ENCODE measurements at regions not wholly inside any gene's neighbourhood (a gene's known extent, or its start where the extent isn't known, plus 50 kb on each side); places are given as distances from the start of the nearest gene placed in this dataset.

GRCh38 chr16:50996166-50996829 lies 154.8 kb downstream of the SALL1 start:
- no peak for DNase-seq (ENCODE audit: low read depth in 2 of 3, low spot score in 2 of 3)

DNA sequence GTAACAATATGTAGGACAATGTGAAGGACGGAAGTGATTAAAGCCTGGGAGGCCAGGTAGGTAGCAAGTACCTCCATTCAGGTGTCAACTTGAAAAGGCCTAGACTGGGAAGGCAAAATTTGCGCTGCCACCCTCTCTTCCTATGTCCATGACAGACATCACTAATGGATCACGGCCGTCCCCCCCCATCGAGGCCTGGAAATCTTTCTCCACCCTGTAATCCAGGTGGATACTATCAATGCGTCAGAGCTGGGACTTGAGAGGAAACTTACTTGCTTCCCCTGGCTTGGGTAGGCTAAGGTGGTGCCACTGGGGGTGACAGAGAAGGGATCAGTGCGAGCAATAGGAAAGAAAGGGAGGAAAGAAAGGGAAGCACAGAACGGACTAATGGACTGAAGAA lies 156.1 kb downstream of the SALL1 start:
- no peak for DNase-seq (ENCODE audit: low read depth in 2 of 3, low spot score in 2 of 3)

- no peak for DNase-seq (ENCODE audit: low read depth in 2 of 3, low spot score in 2 of 3)
Measured at GRCh38 chr16:50992350-50993032, 158.6 kb downstream of the SALL1 start.

DNA sequence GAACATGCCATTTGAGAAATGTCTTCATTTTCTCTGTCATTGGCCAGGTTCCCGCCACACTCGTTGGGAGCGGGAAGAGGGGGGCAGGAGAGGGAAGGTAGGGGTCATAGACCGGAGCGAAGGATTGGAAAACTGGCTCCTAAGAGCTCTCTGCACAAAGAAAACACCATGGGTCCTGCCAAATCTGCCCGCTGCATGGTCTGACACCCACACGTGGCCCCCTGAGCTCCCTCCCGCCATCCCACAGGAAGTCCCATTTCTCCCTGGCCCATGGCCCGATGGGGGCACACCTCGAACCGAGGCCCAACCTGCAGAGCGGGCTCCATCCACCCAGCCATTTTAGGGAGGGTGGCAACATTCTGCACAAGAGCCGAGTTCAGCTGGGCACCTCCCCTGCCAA lies 159.6 kb downstream of the SALL1 start:
- DNase-seq (ENCODE audit: low read depth in 2 of 3, low spot score in 2 of 3) = no peak

DNA sequence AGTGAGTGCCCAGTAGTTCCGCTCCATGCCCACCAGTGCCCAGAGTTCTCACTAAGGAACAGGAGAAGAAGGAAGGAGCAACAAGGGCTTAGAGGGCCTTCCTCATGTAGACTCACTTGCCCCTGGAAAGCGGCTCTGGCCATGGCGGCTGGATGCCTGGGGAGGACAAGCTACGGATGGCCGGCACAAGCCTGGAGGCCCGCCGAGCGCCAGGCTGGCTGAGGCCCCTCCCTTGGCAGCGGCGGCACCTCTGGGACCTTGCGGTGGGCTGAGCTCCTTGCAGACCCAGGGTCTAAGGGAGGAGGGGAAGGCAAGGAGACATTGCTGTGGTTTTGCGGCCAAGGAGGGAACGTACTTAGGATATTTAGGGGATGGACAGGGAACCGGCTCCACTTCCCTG lies 160.1 kb downstream of the SALL1 start:
- no peak for DNase-seq (ENCODE audit: low read depth in 2 of 3, low spot score in 2 of 3)

- no peak for DNase-seq (ENCODE audit: low read depth in 2 of 3, low spot score in 2 of 3)
Measured at GRCh38 chr16:50989047-50989446, 162.0 kb downstream of the SALL1 start.

DNA sequence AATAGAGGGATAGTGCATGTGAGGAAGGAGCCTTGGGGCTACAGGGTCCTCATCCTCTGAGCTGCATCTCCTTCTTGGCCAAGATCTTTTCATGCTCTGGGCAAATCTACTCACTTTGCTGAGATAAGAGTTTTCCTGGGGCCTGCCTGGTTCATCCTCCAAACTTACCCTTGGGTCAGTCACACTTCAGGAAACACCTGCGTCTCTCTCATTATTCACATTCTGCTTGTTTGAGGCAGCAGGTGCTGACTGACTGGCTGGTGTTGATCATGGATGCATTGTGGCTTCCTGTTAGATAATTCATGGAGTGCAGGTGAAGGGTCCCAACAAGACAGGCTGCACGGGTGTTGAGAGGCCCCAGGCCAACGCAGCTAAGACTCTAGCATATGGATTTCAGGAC lies 162.6 kb downstream of the SALL1 start:
- DNase-seq (ENCODE audit: low read depth in 2 of 3, low spot score in 2 of 3) = no peak

- DNase-seq (ENCODE audit: low read depth in 2 of 3, low spot score in 2 of 3) = no peak
Measured at GRCh38 chr16:50986453-50986852, 164.6 kb downstream of the SALL1 start.

- no peak for DNase-seq (ENCODE audit: low read depth in 2 of 3, low spot score in 2 of 3)
Measured at GRCh38 chr16:50985733-50986132, 165.3 kb downstream of the SALL1 start.

DNA sequence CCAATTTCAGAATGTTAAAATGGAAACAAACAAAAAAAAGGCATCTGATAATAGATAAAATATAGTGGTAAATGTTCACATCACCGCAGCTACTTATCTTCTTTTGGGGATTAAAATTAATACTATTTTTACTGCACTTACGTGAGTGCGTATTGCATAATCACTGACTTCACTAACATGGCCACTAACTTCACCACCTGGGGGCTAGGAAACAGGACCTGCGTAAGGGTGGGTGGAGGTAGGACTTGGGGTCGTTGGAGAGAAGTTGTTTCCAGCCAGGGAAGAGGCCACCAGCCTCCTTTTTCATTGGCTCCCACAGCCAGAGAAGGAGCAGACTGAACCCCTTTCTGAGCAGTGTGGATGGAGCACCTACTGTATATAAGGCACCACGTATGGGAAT lies 166.4 kb downstream of the SALL1 start:
- no peak for DNase-seq (ENCODE audit: low read depth in 2 of 3, low spot score in 2 of 3)

DNA sequence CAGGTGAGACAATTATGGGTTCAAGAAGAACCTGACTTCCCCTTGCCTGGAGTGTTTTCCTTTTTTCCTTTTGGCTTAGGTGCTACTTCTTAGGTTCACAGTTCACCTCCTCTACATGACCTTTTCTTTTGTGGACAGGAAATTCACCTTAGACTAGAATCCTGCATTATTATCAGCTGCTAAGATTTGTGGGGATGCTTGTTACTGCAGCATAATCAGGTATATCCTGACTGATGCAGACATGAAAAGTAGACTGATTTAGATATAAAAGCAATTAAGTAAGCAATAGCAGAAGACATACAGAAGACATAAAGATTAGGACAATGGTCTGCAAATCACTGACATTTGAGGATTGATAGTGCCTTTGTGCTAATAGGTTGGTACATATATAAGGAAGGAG lies 168.3 kb downstream of the SALL1 start:
- DNase-seq (ENCODE audit: low read depth in 2 of 3, low spot score in 2 of 3) = no peak

DNA sequence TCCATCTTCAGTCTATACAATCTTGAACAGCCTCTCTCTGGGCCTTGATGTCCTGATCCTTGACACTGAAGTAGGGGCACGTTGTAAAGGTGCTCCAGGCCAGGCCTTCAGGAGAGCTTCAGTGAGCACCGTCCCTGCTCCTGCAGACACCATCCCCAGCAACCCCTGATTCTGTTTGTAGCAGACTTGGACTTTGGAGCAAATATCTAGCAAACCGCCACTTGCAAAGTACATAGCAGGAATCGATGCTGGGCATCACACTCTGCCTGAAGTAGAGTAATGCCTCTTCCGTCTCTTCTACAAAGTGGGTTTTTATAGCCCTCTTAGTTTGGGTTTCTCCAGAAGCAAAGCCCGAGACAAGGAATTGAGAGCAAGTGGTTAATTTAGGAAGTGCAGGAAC lies 169.1 kb downstream of the SALL1 start:
- no peak for DNase-seq (ENCODE audit: low read depth in 2 of 3, low spot score in 2 of 3)

DNA sequence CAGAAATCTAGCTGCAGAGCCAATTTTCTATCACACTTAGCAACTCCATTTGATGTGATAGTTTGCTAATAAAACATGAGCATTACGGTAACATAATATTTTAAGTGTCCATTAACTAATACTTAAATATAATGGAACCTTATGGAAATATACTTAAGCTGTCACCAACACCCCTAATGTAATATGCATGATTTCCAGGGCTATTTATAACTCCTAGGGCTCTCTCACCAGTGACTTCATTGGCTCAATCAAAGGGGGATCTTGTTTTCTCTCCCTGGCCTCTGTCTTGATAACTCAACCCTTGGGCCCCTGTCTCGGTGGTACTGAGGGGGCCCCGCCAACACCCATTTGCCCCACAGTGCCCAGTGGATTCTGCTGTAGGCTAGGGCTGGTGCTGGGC lies 170.4 kb downstream of the SALL1 start:
- DNase-seq (ENCODE audit: low read depth in 2 of 3, low spot score in 2 of 3) = no peak

- DNase-seq (ENCODE audit: low read depth in 2 of 3, low spot score in 2 of 3) = no peak
Measured at GRCh38 chr16:50979806-50980620, 171.1 kb downstream of the SALL1 start.

DNA sequence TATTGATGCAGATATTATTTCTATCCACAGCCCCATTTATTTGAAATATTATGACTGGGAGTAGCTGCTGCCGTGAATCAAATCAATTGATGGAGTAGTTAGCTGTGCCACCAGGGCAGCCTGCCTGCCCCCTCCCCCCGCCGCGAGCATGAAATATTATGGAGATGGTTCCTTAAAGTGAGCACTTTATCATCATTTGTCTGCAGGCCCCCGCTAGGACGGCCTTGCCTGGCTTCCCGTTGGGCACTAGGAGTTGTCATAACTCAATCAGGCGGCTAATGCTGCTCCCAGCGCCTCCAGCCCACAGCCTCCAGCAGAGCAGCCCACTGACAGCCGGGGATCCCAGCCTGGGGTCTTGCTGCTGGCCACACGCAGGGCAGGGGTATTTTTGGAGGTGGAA lies 173.9 kb downstream of the SALL1 start:
- DNase-seq (ENCODE audit: low read depth in 2 of 3, low spot score in 2 of 3) = no peak

GRCh38 chr16:50974438-50975036 lies 176.5 kb downstream of the SALL1 start:
- no peak for DNase-seq (ENCODE audit: low read depth in 2 of 3, low spot score in 2 of 3)

DNA sequence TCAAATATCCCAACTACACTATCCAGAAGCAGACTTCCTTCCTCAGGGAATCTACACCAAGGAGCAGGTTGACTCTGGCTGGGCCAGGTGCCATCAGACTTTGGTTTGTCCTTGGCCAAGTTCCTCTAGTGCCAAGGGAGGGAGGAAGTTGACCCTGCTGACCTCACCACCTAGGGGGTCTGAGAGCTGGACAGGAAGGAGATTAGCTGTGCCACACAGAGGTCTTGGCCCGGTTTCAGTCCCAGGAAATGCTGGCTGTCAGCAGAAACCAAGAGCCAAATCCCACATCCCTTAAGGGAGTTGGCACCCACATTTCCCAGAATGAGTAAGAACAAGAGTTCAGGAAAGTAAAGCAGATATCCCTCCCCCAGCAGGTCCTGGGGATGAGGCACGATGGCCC lies 178.2 kb downstream of the SALL1 start:
- DNase-seq (ENCODE audit: low read depth in 2 of 3, low spot score in 2 of 3) = no peak

- DNase-seq (ENCODE audit: low read depth in 2 of 3, low spot score in 2 of 3) = no peak
Measured at GRCh38 chr16:50970281-50970680, 180.8 kb downstream of the SALL1 start.

GRCh38 chr16:50967827-50968612 lies 183.1 kb downstream of the SALL1 start:
- DNase-seq (ENCODE audit: low read depth in 2 of 3, low spot score in 2 of 3) = no peak

DNA sequence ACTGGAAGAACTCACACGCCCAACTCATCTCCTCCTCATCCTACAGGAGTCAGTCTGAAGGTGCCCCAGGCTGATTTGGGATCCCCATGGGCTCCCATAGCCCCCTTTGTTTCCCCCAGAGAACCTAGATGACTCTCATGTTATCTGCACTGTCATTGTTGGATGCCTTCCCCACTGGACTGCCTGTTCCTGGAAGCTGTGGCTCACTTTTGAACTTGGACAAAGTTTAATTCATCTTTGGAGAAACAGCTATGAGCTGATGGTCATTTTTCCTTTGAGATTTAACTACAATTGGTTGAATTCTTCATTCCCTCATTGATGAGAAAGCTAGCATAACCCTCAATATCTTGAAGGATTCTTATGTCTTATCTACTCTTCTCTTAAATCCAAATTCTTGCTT lies 186.6 kb downstream of the SALL1 start:
- no peak for DNase-seq (ENCODE audit: low read depth in 2 of 3, low spot score in 2 of 3)

GRCh38 chr16:50961952-50962351 lies 189.1 kb downstream of the SALL1 start:
- no peak for DNase-seq (ENCODE audit: low read depth in 2 of 3, low spot score in 2 of 3)

Measured in activated CD8-positive, alpha-beta memory T cell treated with anti-CD3 and anti-CD28 coated beads for 48 hours (primary cell).